GM19468 (cell line): ENCODE measurements at regions not wholly inside any gene's neighbourhood (a gene's known extent, or its start where the extent isn't known, plus 50 kb on each side); places are given as distances from the start of the nearest gene placed in this dataset.
"Not testable (repeated sequence)": the region's sequence is repeated elsewhere in the genome, so short reads cannot be mapped to it uniquely, and the experiment has no call there.

Source experiments
- ATAC-seq: cut with Tn5 transposase; IDR thresholded peaks from one replicate; pipeline ENCODE4 v1.9.1; 2021; ENCODE audit warnings: mild to moderate bottlenecking, moderate library complexity, moderate number of reproducible peaks; ENCODE audit not compliant: unreplicated experiment; ENCODE audit errors: extremely low read depth

DNA sequence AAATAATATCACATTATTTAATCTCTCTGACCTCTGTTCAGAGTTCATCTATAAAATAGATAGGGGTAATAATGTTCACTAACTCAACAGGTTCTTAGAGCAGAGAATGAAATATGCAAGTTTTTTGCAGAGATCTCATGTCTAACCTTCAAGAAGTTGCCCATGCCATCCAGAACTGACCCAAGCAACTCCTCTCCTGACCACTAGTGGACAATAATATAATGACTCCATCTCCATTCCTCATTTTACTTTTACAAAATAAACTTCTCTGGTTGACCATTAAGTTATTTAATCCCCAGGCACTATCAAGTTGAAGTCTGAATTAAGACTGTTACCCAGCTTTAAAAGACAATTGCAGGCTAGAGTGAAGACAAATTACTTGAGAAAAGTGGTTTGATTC lies 382.6 kb downstream of the KCNA4 start:
- ATAC-seq, result no peak

DNA sequence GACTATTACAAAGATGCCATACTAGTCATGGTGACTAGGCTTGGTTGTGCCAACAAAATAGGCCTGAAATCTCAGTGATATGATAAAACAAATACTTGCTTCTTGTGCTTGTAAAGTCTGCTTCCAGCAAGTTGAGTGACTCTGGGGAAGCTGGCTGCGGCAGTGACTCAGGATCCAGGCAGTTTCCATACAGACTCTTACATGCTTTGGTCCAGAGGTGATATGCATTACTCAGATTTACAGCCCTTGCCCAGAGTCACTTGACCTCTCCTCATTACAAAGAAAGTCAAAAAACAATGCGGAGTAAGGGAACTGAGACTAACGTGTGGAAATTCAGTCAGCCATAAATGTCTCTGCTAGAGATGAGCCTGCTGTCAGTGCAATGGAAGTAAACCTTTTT lies 387.5 kb downstream of the KCNA4 start:
- no peak for ATAC-seq

DNA sequence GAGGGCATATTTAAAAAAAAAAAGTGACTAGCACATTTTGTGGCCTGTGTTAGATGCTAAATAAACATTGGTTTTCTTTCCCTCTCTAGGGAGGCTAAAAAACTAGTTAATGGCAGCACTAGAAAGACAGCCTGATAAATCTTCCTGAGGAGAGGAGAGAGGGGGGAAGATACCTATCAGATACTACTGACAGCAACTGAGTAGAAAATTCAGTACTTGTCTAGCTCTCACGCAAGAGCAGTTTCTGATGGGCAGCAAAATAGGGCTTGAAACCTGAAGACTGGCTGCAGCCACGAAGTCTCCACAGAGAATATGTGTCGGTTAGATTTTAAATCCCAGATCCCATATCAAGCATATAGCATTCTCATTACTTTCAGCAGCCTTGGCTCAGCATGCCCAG lies 388.2 kb downstream of the KCNA4 start:
- ATAC-seq, result no peak

GRCh38 chr11:29627541-29627940 lies 389.3 kb downstream of the KCNA4 start:
- no peak for ATAC-seq

- no peak for ATAC-seq
These were observed 393.6 kb downstream of the KCNA4 start for GRCh38 chr11:29623144-29623722.

- no peak for ATAC-seq
These were observed 400.2 kb downstream of the KCNA4 start for GRCh38 chr11:29616611-29617010.

GRCh38 chr11:29612423-29612822 lies 404.4 kb downstream of the KCNA4 start:
- ATAC-seq, result no peak

DNA sequence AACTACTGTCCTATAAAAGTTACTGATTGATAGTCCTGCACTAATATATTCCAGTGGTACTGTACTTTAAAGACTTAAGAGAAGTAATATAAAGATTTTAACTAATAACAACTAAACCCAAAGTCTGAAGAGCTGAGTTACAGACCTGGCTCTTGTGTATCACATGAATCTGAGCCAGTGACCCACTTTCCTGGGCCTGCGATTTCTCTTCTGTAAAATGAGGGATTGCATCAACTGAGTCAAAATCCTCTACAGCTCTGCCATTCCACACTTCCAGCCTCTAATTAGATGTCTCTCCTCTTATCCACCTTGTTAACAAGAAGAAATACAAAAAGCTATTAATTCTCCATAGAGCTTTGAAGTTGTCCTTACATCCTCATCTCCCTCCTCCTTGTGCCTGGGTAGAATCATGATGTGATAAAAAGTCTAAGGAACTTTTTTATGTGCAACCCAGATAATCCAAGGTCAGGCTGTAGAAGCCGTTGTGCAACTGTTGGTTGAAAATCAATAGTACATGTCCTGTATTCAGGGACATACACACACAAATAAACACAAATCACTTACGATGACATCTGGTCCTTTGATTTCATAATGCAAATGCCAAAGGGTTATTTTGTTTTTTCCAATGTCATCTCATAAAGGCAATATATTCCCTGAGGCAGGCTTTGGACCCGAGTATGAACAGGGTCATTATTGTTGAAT lies 410.3 kb downstream of the KCNA4 start:
- no peak for ATAC-seq

DNA sequence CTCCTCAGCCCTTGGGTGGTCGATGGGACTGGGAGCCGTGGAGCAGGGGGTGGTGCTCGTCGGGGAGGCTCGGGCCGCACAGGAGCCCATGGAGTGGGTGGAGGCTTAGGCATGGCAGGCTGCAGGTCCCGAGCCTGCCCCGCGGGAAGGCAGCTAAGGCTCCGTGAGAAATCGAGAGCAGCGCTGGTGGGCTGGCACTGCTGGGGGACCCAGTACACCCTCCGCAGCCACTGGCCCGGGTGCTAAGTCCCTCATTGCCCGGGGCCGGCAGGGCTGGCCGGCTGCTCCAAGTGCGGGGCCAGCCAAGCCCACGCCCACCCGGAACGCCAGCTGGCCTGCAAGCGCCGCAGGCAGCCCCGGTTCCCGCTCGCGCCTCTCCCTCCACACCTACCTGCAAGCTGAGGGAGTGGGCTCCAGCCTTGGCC lies 416.7 kb downstream of the KCNA4 start:
- not testable (repeated sequence) for ATAC-seq

GRCh38 chr11:29584342-29584741 lies 432.5 kb downstream of the KCNA4 start:
- ATAC-seq, result no peak

DNA sequence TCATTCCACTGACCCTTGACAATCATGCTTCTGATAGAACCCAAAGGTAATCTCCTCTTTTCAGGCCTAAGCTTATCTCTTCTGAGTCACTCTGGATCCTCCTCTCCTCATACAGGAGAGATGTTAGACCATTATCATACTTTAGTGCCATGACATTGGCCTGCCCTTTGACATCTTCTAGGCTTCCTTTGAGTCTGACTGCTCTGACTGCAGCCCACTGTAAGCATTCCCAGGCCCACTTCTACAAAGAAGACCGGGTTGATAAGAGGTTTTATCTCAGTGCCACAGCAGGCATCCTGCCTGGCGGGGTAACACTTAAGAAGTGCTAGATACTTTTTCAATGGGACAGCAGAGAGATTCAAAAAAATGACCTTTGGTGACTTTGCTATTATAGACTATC lies 438.0 kb downstream of the KCNA4 start:
- no peak for ATAC-seq

DNA sequence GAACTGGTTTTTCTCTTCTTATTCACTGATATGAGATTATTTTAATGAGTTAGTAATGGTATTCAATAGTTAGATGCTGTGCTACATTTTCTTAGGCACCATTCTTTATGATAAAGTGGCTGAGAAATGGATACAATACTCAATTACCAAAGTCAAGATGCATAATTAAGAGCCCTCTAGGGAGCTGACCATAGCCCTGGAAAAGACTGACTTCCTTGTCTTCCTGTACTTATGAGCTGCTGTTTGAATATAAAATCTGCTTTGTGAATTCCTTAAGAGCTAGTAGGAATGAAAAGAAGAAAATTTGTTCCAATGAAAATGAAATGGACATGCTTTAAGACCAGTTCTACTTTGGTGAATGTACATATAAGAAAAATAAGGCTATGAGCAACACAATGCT lies 452.3 kb downstream of the KCNA4 start:
- ATAC-seq, result no peak

GRCh38 chr11:29562183-29562582 lies 454.6 kb downstream of the KCNA4 start:
- ATAC-seq, result no peak

DNA sequence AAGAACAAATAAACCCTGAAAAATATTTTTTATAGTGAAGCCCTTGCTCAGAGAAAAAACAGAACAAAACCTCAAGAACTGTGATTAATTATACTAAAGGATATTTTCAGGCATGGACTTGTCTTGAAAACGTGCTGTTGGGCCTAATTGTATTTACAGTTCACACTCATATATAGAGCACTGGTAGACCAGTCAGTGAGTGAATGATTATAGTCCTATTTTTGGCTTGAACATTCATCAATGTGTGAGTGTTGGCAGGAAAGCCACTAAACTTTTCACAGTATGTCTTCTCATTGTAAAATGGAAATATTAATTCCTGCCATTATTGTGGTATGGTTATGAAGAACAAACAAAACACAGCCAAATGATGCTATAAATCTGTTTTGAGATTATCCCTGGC lies 462.8 kb downstream of the KCNA4 start:
- no peak for ATAC-seq

DNA sequence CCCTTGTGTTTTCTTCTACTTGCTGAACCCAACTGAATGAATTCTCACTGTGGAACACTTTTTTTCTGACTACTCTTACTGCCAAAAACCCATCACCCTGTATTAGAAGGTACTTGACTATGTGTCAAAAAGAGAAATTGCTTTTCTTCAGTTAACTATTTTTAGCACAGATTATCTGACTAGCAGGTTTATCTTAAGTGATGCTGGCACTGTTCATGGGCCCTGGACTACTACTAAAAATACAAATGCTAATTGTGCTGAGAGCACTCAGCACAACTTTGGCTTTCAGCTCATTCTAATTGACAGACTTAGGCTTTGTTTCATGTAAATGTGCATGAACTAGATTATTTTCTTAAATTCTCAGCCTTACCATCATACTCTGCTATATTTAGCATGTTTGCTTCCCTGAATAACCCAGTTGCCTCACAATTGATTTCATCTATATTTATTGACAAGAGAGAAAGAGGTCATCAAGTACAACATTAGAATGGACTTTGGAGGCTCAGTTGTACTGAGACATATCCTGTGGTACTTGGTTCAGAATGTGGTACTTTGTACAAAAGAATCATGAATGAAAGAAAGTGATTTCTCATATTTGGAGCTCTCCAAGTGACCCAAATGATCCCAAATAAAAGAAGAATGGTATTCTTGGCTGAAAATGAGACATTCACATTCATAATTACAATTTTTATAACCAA lies 478.3 kb downstream of the KCNA4 start:
- ATAC-seq, result no peak

DNA sequence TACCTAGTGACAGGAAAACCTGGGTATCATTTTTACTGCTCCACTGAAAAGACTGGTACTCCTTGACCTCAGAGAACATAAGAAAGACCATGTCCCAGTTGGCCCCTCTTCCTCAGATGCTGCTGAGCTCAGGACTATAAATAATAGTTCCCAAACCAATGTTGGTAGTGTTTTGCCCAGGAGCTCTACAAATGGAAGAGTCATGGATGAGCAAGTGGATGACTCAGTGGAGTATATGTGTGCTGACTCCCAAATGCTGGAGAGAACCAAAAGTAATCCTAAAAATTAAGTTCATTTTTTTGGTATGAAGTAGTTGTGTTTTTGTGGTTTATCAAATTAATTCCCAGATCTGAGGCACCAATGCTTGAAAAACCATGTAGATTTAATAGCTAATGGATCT lies 482.0 kb downstream of the KCNA4 start:
- ATAC-seq, result no peak

DNA sequence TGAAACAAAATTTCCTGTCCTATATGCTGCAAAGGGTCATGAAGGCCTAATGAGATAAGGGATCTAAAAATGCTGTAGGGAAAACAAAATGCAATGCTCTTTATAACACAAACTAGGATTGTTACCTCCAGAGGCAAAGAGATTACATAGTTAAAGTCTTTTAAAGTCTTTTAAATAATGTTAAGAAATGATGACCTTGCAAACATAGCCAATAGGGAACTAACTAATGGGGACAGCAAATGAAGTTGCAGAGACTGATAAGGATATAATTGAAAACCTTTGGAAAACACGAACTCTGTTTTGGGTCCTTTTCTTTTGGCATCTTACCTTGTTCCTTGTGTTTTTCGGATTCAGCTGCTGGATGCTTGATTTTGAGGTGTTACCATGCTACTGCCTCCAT lies 485.9 kb downstream of the KCNA4 start:
- no peak for ATAC-seq

GRCh38 chr11:29527391-29527936 lies 489.4 kb downstream of the KCNA4 start:
- no peak for ATAC-seq

DNA sequence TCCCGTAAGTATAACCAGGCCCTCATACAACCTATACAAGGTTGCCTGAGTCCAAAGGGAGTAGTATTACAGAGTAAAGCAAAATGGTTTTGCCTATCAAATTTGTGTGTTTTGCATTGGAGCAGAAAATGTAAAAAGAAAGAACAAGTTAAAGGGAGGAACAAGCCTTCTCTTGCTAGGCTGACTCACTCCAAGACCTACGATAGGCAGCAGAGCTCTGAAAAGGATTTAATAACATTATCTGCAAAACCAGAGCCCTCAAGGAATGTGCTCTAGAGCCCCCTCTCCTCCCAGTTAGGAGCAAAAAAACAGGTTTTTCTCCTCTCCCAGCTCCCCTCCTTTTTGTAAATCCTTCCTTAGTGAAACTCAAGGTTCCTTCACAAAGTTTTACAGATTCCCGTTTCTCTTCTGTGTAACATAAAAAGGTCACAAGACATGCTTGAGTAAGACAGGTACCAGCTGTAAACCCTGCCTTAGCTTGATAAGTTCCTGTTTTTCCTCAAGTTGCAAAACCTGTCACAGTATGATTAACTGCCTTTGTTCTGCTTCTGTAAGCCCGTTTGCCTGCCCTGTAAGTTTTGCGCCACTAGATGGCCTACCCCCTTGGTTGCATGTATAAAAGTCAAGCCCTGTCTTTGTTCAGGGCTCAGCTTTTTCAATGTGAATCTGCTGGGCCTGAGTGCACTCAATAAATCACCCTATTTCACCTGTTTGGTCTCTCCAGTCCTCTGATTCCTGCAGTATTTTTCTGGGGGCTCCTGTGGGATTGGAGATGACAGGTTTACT lies 498.2 kb downstream of the KCNA4 start:
- ATAC-seq, result no peak

DNA sequence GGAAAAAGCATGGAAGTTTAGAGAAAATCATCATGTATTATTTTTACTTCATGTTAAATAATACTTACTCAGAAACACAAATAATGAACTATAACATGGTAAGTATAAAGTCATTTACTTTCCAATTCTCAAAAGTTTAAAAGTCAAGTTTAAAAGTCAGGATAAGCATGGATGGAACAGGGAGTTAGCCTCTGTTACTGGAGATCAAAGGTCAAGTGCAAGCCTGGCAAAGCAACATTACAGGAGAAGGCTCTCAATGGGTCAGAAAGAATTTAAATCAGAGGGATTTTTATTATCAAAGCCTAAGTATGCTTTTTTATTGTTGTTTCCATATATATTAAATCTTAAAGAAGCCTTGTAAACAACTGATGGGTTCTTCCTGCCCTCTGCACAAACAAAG lies 505.4 kb downstream of the KCNA4 start:
- no peak for ATAC-seq

- ATAC-seq, result no peak
These were observed 509.5 kb downstream of the KCNA4 start for GRCh38 chr11:29507376-29507775.
